ENCODE measurements at regions not wholly inside any gene's neighbourhood (a gene's known extent, or its start where the extent isn't known, plus 50 kb on each side); places are given as distances from the start of the nearest gene placed in this dataset.

DNA sequence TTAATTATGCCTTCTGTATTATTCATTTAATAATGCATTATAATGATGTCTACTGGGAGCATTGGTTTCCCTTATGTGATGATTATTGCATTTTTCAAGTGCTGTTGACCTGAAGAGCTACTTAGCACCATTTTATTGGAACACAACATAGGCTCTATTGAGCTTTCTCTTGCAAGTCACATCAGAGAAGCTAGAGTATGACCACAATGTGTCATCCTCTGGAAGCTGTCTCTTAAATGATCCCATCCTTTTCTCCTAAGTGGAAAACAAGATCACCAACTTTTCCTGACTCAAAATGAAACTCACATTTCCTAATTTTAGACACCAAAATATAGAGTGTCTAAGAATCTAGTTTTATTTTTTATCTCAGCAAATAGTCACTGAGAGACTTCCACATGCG lies 1451.9 kb downstream of the PCDH7 start:
- H3K36me3 ChIP-seq (ENCODE audit: control insufficient read depth in 4 of 4, insufficient read depth in 4 of 4, low read length in 3 of 4): no peaks in the 10 kb centered on the region
- no peak for DNase-seq
- H3K27ac ChIP-seq (ENCODE audit: insufficient read depth in 1 of 2, low read depth in 1 of 2, low read length in 2 of 2, poor library complexity in 1 of 2, severe bottlenecking in 2 of 2): no peak overlapping the region
- POLR2A ChIA-PET: interaction anchor here (0.5 kb wide), 1 partner anchor 1290 kb away, joined by 3 read pairs; no protein-coding TSS in a partner anchor
- H3K4me3 ChIP-seq (ENCODE audit: control insufficient read depth in 1 of 7, extremely low read depth in 1 of 7, insufficient read depth in 4 of 7, low read depth in 2 of 7, low read length in 6 of 7): no peak overlapping the region
- CTCF ChIA-PET: interaction anchor here (0.6 kb wide), 1 partner anchor 8 kb away, joined by 3 read pairs; no protein-coding TSS in a partner anchor
- H3K9me3 ChIP-seq (ENCODE audit: control extremely low read depth in 1 of 5, control insufficient read depth in 4 of 5, insufficient read depth in 2 of 5, low read depth in 1 of 5, low read length in 4 of 5): peaks cover 0 to 3% (median 0%) of the 10 kb centered on the region in 5 experiments
- H3K27me3 ChIP-seq (replicated peaks in 2 of 5; ENCODE audit: control insufficient read depth in 4 of 5, insufficient read depth in 5 of 5, low read length in 4 of 5): no peaks in the 10 kb centered on the region
- no CpG with 5 or more reads among the region's 1 CpG for WGBS (ENCODE audit: insufficient coverage)
- no peaks in the 10 kb centered on the region for H3K4me1 ChIP-seq (ENCODE audit: control extremely low read depth in 1 of 4, control insufficient read depth in 4 of 4, insufficient read depth in 4 of 4, low read length in 3 of 4)

DNA sequence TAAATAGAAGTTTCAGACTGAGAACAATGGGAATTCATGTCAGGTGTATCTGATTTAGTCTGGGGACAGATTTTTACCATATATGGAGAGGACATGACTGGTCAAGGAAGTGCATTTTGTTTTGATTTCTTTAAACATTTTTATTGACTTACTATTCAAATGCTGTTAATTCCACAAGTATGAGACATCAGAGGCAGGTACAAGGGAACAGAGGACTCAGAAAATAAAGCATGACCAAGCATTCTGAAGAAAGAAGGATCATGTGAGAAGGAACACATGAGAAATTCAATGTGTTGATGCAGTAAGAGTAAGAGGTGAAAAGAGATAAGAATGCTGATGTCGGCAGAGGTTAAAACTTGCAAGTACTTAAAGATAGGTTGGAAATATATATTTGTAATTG lies 1452.6 kb downstream of the PCDH7 start:
- H3K4me3 ChIP-seq (ENCODE audit: control insufficient read depth in 1 of 7, extremely low read depth in 1 of 7, insufficient read depth in 4 of 7, low read depth in 2 of 7, low read length in 6 of 7): no peak overlapping the region
- no peak overlapping the region for H3K27ac ChIP-seq (ENCODE audit: insufficient read depth in 1 of 2, low read depth in 1 of 2, low read length in 2 of 2, poor library complexity in 1 of 2, severe bottlenecking in 2 of 2)
- DNase-seq: no peak
- H3K4me1 ChIP-seq (ENCODE audit: control extremely low read depth in 1 of 4, control insufficient read depth in 4 of 4, insufficient read depth in 4 of 4, low read length in 3 of 4): no peaks in the 10 kb centered on the region
- no CpG with 5 or more reads among the region's 1 CpG for WGBS (ENCODE audit: insufficient coverage)
- H3K9me3 ChIP-seq (ENCODE audit: control extremely low read depth in 1 of 5, control insufficient read depth in 4 of 5, insufficient read depth in 2 of 5, low read depth in 1 of 5, low read length in 4 of 5): peaks cover 0 to 3% (median 0%) of the 10 kb centered on the region in 5 experiments
- H3K36me3 ChIP-seq (ENCODE audit: control insufficient read depth in 4 of 4, insufficient read depth in 4 of 4, low read length in 3 of 4): no peaks in the 10 kb centered on the region
- H3K27me3 ChIP-seq (replicated peaks in 2 of 5; ENCODE audit: control insufficient read depth in 4 of 5, insufficient read depth in 5 of 5, low read length in 4 of 5): no peaks in the 10 kb centered on the region
- ChIA-PET POLR2A (no interaction called here), CTCF (no interaction called here)

DNA sequence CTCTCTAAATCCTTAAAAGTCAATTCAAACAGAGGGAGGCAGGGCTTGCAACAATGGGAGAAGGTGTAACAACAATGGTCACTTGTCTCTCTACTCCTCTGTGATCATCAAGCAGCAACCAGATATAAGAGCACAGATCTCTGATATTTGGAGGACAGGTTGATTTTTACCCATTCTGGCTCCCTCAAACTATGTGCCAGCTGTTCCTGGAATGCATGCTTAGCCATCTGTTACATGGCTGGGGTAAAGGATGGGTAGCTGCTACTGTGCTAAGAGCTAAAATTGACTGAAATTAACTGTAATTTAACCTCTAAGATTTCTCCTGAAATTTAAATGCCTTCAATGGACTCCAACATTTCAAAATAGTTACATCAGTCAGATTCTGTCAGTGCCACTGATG lies 1459.9 kb downstream of the PCDH7 start:
- Histone ChIP-seq H3K36me3 (ENCODE audit: control insufficient read depth in 4 of 4, insufficient read depth in 4 of 4, low read length in 3 of 4) (no peaks in the 10 kb centered on the region), H3K9me3 (ENCODE audit: control extremely low read depth in 1 of 5, control insufficient read depth in 4 of 5, insufficient read depth in 2 of 5, low read depth in 1 of 5, low read length in 4 of 5) (peaks cover 0 to 3% (median 0%) of the 10 kb centered on the region in 5 experiments), H3K27me3 (replicated peaks in 2 of 5; ENCODE audit: control insufficient read depth in 4 of 5, insufficient read depth in 5 of 5, low read length in 4 of 5) (no peaks in the 10 kb centered on the region), H3K27ac (ENCODE audit: insufficient read depth in 1 of 2, low read depth in 1 of 2, low read length in 2 of 2, poor library complexity in 1 of 2, severe bottlenecking in 2 of 2) (no peak overlapping the region), H3K4me1 (ENCODE audit: control extremely low read depth in 1 of 4, control insufficient read depth in 4 of 4, insufficient read depth in 4 of 4, low read length in 3 of 4) (no peaks in the 10 kb centered on the region), H3K4me3 (ENCODE audit: control insufficient read depth in 1 of 7, extremely low read depth in 1 of 7, insufficient read depth in 4 of 7, low read depth in 2 of 7, low read length in 6 of 7) (no peak overlapping the region)
- DNase-seq: no peak
- ChIA-PET POLR2A (no interaction called here), CTCF (no interaction called here)

DNA sequence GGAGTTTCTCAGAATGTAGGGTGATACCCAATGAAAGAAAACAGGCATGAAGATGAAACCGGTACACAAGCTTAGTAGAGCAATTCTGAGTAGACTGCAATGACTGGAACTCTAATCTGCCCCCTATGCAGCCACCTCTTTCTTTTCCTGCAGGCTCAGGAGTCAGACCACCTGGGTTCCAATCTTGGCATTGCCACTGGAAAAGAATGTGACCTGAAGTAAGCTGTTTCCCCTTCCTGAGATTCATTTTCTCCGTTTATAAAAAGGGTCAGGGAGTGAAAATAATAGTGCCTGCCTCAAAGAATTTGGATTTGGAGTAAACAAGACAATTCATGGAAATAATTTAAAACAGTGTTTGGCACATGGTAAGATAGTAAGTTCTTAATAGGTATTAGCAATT lies 1464.0 kb downstream of the PCDH7 start:
- 60% methylated on average over 2 of the region's 2 CpGs for WGBS (ENCODE audit: insufficient coverage)
- no peaks in the 10 kb centered on the region for H3K4me1 ChIP-seq (ENCODE audit: control extremely low read depth in 1 of 4, control insufficient read depth in 4 of 4, insufficient read depth in 4 of 4, low read length in 3 of 4)
- H3K4me3 ChIP-seq (ENCODE audit: control insufficient read depth in 1 of 7, extremely low read depth in 1 of 7, insufficient read depth in 4 of 7, low read depth in 2 of 7, low read length in 6 of 7): no peak overlapping the region
- H3K27me3 ChIP-seq (replicated peaks in 2 of 5; ENCODE audit: control insufficient read depth in 4 of 5, insufficient read depth in 5 of 5, low read length in 4 of 5): no peaks in the 10 kb centered on the region
- ChIA-PET POLR2A (no interaction called here), CTCF (no interaction called here)
- no peak for DNase-seq
- no peak overlapping the region for H3K27ac ChIP-seq (ENCODE audit: insufficient read depth in 1 of 2, low read depth in 1 of 2, low read length in 2 of 2, poor library complexity in 1 of 2, severe bottlenecking in 2 of 2)
- no peaks in the 10 kb centered on the region for H3K36me3 ChIP-seq (ENCODE audit: control insufficient read depth in 4 of 4, insufficient read depth in 4 of 4, low read length in 3 of 4)
- H3K9me3 ChIP-seq (ENCODE audit: control extremely low read depth in 1 of 5, control insufficient read depth in 4 of 5, insufficient read depth in 2 of 5, low read depth in 1 of 5, low read length in 4 of 5): no peaks in the 10 kb centered on the region

DNA sequence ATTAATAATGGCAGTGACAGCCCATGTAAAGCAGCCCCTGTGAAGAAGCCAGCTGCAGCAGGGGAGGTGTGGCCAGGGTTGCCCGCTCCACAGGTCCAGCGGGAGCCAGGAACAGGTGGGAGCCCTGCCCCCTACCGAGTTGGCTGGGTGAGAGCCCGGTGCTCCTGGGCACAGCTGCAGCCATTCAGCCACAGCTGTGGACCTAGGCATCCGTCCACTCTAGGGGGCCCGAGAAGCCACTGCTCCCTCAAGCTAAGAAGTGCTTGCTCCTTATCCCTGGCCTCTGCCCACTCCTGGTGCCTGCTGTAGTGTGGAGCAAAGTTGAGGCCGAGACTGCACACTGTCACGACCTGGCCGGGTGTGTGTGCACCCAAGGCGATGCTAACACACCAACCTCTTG lies 1469.0 kb downstream of the PCDH7 start:
- 93% methylated on average over 6 of the region's 10 CpGs for WGBS (ENCODE audit: insufficient coverage)
- Histone ChIP-seq H3K27ac (ENCODE audit: insufficient read depth in 1 of 2, low read depth in 1 of 2, low read length in 2 of 2, poor library complexity in 1 of 2, severe bottlenecking in 2 of 2) (no peak overlapping the region), H3K36me3 (ENCODE audit: control insufficient read depth in 4 of 4, insufficient read depth in 4 of 4, low read length in 3 of 4) (no peaks in the 10 kb centered on the region), H3K4me1 (ENCODE audit: control extremely low read depth in 1 of 4, control insufficient read depth in 4 of 4, insufficient read depth in 4 of 4, low read length in 3 of 4) (no peaks in the 10 kb centered on the region), H3K4me3 (ENCODE audit: control insufficient read depth in 1 of 7, extremely low read depth in 1 of 7, insufficient read depth in 4 of 7, low read depth in 2 of 7, low read length in 6 of 7) (no peak overlapping the region), H3K9me3 (ENCODE audit: control extremely low read depth in 1 of 5, control insufficient read depth in 4 of 5, insufficient read depth in 2 of 5, low read depth in 1 of 5, low read length in 4 of 5) (peaks cover 0 to 2% (median 0%) of the 10 kb centered on the region in 5 experiments), H3K27me3 (replicated peaks in 2 of 5; ENCODE audit: control insufficient read depth in 4 of 5, insufficient read depth in 5 of 5, low read length in 4 of 5) (no peaks in the 10 kb centered on the region)
- ChIA-PET CTCF (no interaction called here), POLR2A (no interaction called here)
- DNase-seq: no peak

DNA sequence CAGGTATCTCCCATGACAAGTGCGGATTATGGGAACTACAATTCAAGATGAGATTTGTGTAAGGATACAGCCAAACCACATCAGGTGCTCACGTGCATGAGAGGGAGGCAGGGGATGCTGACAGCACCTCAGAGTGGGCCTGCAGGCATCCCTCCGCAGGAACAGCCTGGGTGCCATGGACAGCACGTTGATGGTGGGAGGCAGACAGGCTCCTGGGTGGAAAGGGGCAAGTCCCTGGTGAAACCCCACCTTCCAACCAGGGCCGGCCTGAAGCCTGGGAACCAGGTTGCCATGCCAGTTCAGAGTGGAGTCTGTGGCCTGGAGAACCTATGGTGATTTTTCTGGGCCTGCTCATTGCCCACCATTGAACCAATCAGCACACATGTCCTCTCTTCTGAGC lies 1469.6 kb downstream of the PCDH7 start:
- POLR2A ChIA-PET: no interaction called here
- CTCF ChIA-PET: no interaction called here
- Histone ChIP-seq H3K27me3 (replicated peaks in 2 of 5; ENCODE audit: control insufficient read depth in 4 of 5, insufficient read depth in 5 of 5, low read length in 4 of 5) (no peaks in the 10 kb centered on the region), H3K4me3 (ENCODE audit: control insufficient read depth in 1 of 7, extremely low read depth in 1 of 7, insufficient read depth in 4 of 7, low read depth in 2 of 7, low read length in 6 of 7) (no peak overlapping the region), H3K36me3 (ENCODE audit: control insufficient read depth in 4 of 4, insufficient read depth in 4 of 4, low read length in 3 of 4) (no peaks in the 10 kb centered on the region), H3K4me1 (ENCODE audit: control extremely low read depth in 1 of 4, control insufficient read depth in 4 of 4, insufficient read depth in 4 of 4, low read length in 3 of 4) (no peaks in the 10 kb centered on the region), H3K9me3 (ENCODE audit: control extremely low read depth in 1 of 5, control insufficient read depth in 4 of 5, insufficient read depth in 2 of 5, low read depth in 1 of 5, low read length in 4 of 5) (peaks cover 0 to 2% (median 0%) of the 10 kb centered on the region in 5 experiments), H3K27ac (ENCODE audit: insufficient read depth in 1 of 2, low read depth in 1 of 2, low read length in 2 of 2, poor library complexity in 1 of 2, severe bottlenecking in 2 of 2) (no peak overlapping the region)
- DNase-seq: no peak
- 87% methylated on average over 3 of the region's 5 CpGs for WGBS (ENCODE audit: insufficient coverage)

DNA sequence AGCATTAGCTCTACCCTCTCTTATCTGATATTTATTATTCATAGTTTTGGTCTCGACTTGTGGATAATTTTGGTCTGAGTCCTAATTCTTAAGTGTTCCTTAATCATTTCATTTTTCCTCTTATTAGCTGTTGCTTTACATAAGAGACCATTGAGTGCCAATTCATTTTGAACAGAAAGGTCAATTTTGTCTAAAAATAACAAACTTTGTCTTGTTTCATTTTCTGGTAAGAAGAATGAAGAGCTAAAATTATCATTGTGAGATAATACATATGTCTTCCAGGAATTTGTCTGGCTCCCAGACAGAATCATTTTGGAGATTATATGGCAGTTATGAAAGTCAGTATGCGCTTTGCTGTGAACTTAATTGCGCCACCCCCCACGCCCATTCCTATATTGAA lies 1471.8 kb downstream of the PCDH7 start:
- POLR2A ChIA-PET: no interaction called here
- no peaks in the 10 kb centered on the region for H3K4me1 ChIP-seq (ENCODE audit: control extremely low read depth in 1 of 4, control insufficient read depth in 4 of 4, insufficient read depth in 4 of 4, low read length in 3 of 4)
- no peaks in the 10 kb centered on the region for H3K36me3 ChIP-seq (ENCODE audit: control insufficient read depth in 4 of 4, insufficient read depth in 4 of 4, low read length in 3 of 4)
- no peak overlapping the region for H3K4me3 ChIP-seq (ENCODE audit: control insufficient read depth in 1 of 7, extremely low read depth in 1 of 7, insufficient read depth in 4 of 7, low read depth in 2 of 7, low read length in 6 of 7)
- CTCF ChIA-PET: no interaction called here
- no peak for DNase-seq
- peaks cover 0 to 2% (median 0%) of the 10 kb centered on the region in 5 experiments for H3K9me3 ChIP-seq (ENCODE audit: control extremely low read depth in 1 of 5, control insufficient read depth in 4 of 5, insufficient read depth in 2 of 5, low read depth in 1 of 5, low read length in 4 of 5)
- no peaks in the 10 kb centered on the region for H3K27me3 ChIP-seq (replicated peaks in 2 of 5; ENCODE audit: control insufficient read depth in 4 of 5, insufficient read depth in 5 of 5, low read length in 4 of 5)
- no peak overlapping the region for H3K27ac ChIP-seq (ENCODE audit: insufficient read depth in 1 of 2, low read depth in 1 of 2, low read length in 2 of 2, poor library complexity in 1 of 2, severe bottlenecking in 2 of 2)
- no CpG with 5 or more reads among the region's 4 CpGs for WGBS (ENCODE audit: insufficient coverage)

All from common myeloid progenitor, CD34-positive (primary cell).